Esophagus squamous epithelium (tissue), 5 donors: ENCODE measurements at regions not wholly inside any gene's neighbourhood (a gene's known extent, or its start where the extent isn't known, plus 50 kb on each side); places are given as distances from the start of the nearest gene placed in this dataset.

Source experiments
- DNase-seq: peaks from one replicate; lab custom pipeline; 2025; lab: John Stamatoyannopoulos, UW
- H3K27ac ChIP-seq, 4 donors: fragments of 200-600 bp; sonication (generic); one replicate each; pipeline ENCODE4 v1.5.1; 2016 to 2019; ENCODE audit warnings: mild to moderate bottlenecking in 1 of 4
- H3K27me3 ChIP-seq, 4 donors: fragments of 200-600 bp; sonication (generic); 1 replicate in 3 of 4; 2 replicates in 1 of 4; pipeline versions ENCODE4 v1.5.1 to v1.6.0; 2017 to 2021; ENCODE audit warnings: antibody characterized with exemption in 1 of 4
- H3K36me3 ChIP-seq, 3 donors: fragments of 200-600 bp; sonication (generic); one replicate each; pipeline ENCODE4 v1.5.1; 2016 to 2019
- H3K4me1 ChIP-seq, 3 donors: fragments of 200-600 bp; sonication (generic); one replicate each; pipeline ENCODE4 v1.5.1; 2017 to 2019
- H3K4me3 ChIP-seq, 4 donors: fragments of 200-600 bp; sonication (generic); 1 replicate in 3 of 4; 2 replicates in 1 of 4; pipeline ENCODE4 v1.5.1; 2016 to 2019; ENCODE audit warnings: mild to moderate bottlenecking in 2 of 4, moderate library complexity in 1 of 4
- H3K9me3 ChIP-seq, 3 donors: fragments of 200-600 bp; sonication (generic); one replicate each; pipeline ENCODE4 v1.5.1; 2016 to 2019
- CTCF ChIP-seq, 6 experiments: fragments of 450-650 bp in 4 of 6; fragments of 200-600 bp in 2 of 6; sonication (generic) in 2 of 6; IDR thresholded peaks; one replicate each; pipeline ENCODE4 v1.5.1; 2016 to 2019; ENCODE audit warnings: antibody characterized with exemption in 6 of 6, mild to moderate bottlenecking in 4 of 6, moderate library complexity in 4 of 6
- POLR2A ChIP-seq, 4 donors: fragments of 450-650 bp; IDR thresholded peaks; one replicate each; pipeline ENCODE4 v1.6.1; 2017; ENCODE audit warnings: antibody characterized with exemption in 4 of 4, mild to moderate bottlenecking in 4 of 4, moderate library complexity in 3 of 4
- WGBS, 2 donors: methylation state at CpG; one replicate each; pipeline ENCODE4 v1.1.5; 2018; 5-methylcytosine and 5-hydroxymethylcytosine counted together
- intact Hi-C: fragments of 100-400 bp; cut with DNase I; formaldehyde crosslinking; loops from one replicate; pipeline ENCODE4 v1.15.0; 2022
- donor health status: DM: yes; HTN: yes; CAD: no.

GRCh38 chr16:73711406-73712080, 585.1 kb upstream of the PSMD7 start:
- TF ChIP-seq CTCF (IDR thresholded peaks at IDR 0.05) (no peak), POLR2A (IDR thresholded peaks at IDR 0.05) (no peak)
- 63 to 71% methylated on average over 2 to 3 of the region's 4 CpGs for WGBS, 2 donors
- no peak overlapping the region for H3K27ac ChIP-seq
- peaks cover 0 to 6% (median 0%) of the 10 kb centered on the region in 3 donors for H3K4me1 ChIP-seq
- H3K36me3 ChIP-seq: no peaks in the 10 kb centered on the region
- no peaks in the 10 kb centered on the region for H3K9me3 ChIP-seq
- no peak for DNase-seq
- no peaks in the 10 kb centered on the region for H3K27me3 ChIP-seq
- intact Hi-C loops: loop anchor here (10.0 kb wide), 1 partner anchor 163 kb away; no protein-coding TSS in a partner anchor
- no peak overlapping the region for H3K4me3 ChIP-seq

GRCh38 chr16:73710526-73710925, 586.1 kb upstream of the PSMD7 start:
- Histone ChIP-seq H3K27ac (no peak overlapping the region), H3K9me3 (no peaks in the 10 kb centered on the region), H3K4me1 (peaks cover 0 to 6% (median 0%) of the 10 kb centered on the region in 3 donors), H3K27me3 (no peaks in the 10 kb centered on the region), H3K4me3 (no peak overlapping the region), H3K36me3 (no peaks in the 10 kb centered on the region)
- TF ChIP-seq POLR2A (IDR thresholded peaks at IDR 0.05): no peak
- TF ChIP-seq CTCF (IDR thresholded peaks at IDR 0.05): no peak
- DNase-seq: no peak
- WGBS, 2 donors: 70 to 88% methylated on average over 5 to 9 of the region's 9 CpGs
- intact Hi-C loops: loop anchor here (10.0 kb wide), 1 partner anchor 164 kb away; no protein-coding TSS in a partner anchor

- 67 to 74% methylated on average over 3 of the region's 3 CpGs for WGBS, 2 donors
- TF ChIP-seq CTCF (IDR thresholded peaks at IDR 0.05): no peak
- Histone ChIP-seq H3K9me3 (no peaks in the 10 kb centered on the region), H3K27ac (no peak overlapping the region), H3K4me1 (peaks cover 0 to 3% (median 0%) of the 10 kb centered on the region in 3 donors), H3K27me3 (no peaks in the 10 kb centered on the region), H3K4me3 (no peak overlapping the region), H3K36me3 (no peaks in the 10 kb centered on the region)
- DNase-seq: no peak
- intact Hi-C loops: no loop called here
Measured at GRCh38 chr16:73707863-73708262, 588.8 kb upstream of the PSMD7 start.

GRCh38 chr16:73703891-73704290, 592.7 kb upstream of the PSMD7 start:
- no peak for TF ChIP-seq CTCF (IDR thresholded peaks at IDR 0.05)
- no peak for TF ChIP-seq POLR2A (IDR thresholded peaks at IDR 0.05)
- DNase-seq: no peak
- H3K4me1 ChIP-seq: no peaks in the 10 kb centered on the region
- peaks cover 0 to 3% (median 0%) of the 10 kb centered on the region in 4 donors for H3K27me3 ChIP-seq
- intact Hi-C loops: no loop called here
- no peaks in the 10 kb centered on the region for H3K36me3 ChIP-seq
- H3K4me3 ChIP-seq: no peak overlapping the region
- H3K9me3 ChIP-seq: no peaks in the 10 kb centered on the region
- H3K27ac ChIP-seq: no peak overlapping the region
- 63 to 67% methylated on average over 6 of the region's 6 CpGs for WGBS, 2 donors

- DNase-seq: no peak
- no peak overlapping the region for H3K4me3 ChIP-seq
- TF ChIP-seq CTCF (IDR thresholded peaks at IDR 0.05) (no peak), POLR2A (IDR thresholded peaks at IDR 0.05) (no peak)
- intact Hi-C loops: no loop called here
- no peaks in the 10 kb centered on the region for H3K36me3 ChIP-seq
- no peaks in the 10 kb centered on the region for H3K9me3 ChIP-seq
- no peak overlapping the region for H3K27ac ChIP-seq
- peaks cover 0 to 3% (median 0%) of the 10 kb centered on the region in 4 donors for H3K27me3 ChIP-seq
- H3K4me1 ChIP-seq: no peaks in the 10 kb centered on the region
Measured at GRCh38 chr16:73697336-73697735, 599.3 kb upstream of the PSMD7 start.
